SK-N-SH (cell line): ENCODE measurements at regions not wholly inside any gene's neighbourhood (a gene's known extent, or its start where the extent isn't known, plus 50 kb on each side); places are given as distances from the start of the nearest gene placed in this dataset.
"Not testable (repeated sequence)": the region's sequence is repeated elsewhere in the genome, so short reads cannot be mapped to it uniquely, and the experiment has no call there.

Experiments used
- CTCF ChIA-PET: fragments of 300-600, 350-600 bp; formaldehyde crosslinking; extraction: SDS; loops from one replicate; lab custom pipeline; 2021; lab: Yijun Ruan, JAX
- POLR2A ChIA-PET: fragments of 350-600 bp; sonication (Branson Sonifier 250); formaldehyde crosslinking; extraction: SDS; loops from one replicate; lab custom pipeline; 2020; ENCODE audit warnings: antibody characterized with exemption, inconsistent platforms; lab: Yijun Ruan, JAX
- DNase-seq: peaks from one replicate; pipeline ENCODE4 v3.0.0; 2012
- H2AFZ ChIP-seq: fragments of 200-600 bp; sonication (generic); 2 replicates; pipeline ENCODE4 v1.8.1; 2016; ENCODE audit warnings: antibody characterized with exemption, mild to moderate bottlenecking, low read depth
- H3F3A ChIP-seq: fragments of 200-600 bp; sonication (generic); replicated peaks from 2 replicates; pipeline ENCODE3; 2016; ENCODE audit warnings: antibody characterized with exemption, mild to moderate bottlenecking; ENCODE audit not compliant: insufficient read depth
- H3K27ac ChIP-seq, 2 experiments: fragments of 200-500 bp in 1 of 2; fragments of 200-600 bp in 1 of 2; sonication (Bioruptor generic) in 1 of 2; sonication (generic), shearing (Covaris generic) in 1 of 2; 2 replicates each; pipeline versions ENCODE4 v1.5.1 to v1.6.1; 2014 to 2016; ENCODE audit warnings: low read depth in 2 of 2, inconsistent platforms in 1 of 2, low read length in 1 of 2, mild to moderate bottlenecking in 1 of 2, mixed read lengths in 1 of 2
- H3K27me3 ChIP-seq: fragments of 200-600 bp; sonication (generic), shearing (Covaris generic); 2 replicates; pipeline ENCODE4 v1.6.1; 2016; ENCODE audit warnings: mixed run types; ENCODE audit not compliant: insufficient read depth
- H3K36me3 ChIP-seq, 2 experiments: fragments of 200-500 bp in 1 of 2; fragments of 200-600 bp in 1 of 2; sonication (Bioruptor generic) in 1 of 2; sonication (generic) in 1 of 2; replicated peaks in 1 of 2; 2 replicates each; pipeline versions ENCODE3 to v1.5.1; 2014 to 2016; ENCODE audit warnings: low read length in 1 of 2, mild to moderate bottlenecking in 1 of 2; ENCODE audit not compliant: insufficient read depth in 2 of 2, control insufficient read depth in 1 of 2
- H3K4me1 ChIP-seq, 2 experiments: fragments of 200-500 bp in 1 of 2; fragments of 200-600 bp in 1 of 2; sonication (Bioruptor generic) in 1 of 2; sonication (generic), shearing (Covaris generic) in 1 of 2; 2 replicates each; pipeline versions ENCODE4 v1.5.1 to v1.6.1; 2014 to 2016; ENCODE audit warnings: low read depth in 1 of 2, low read length in 1 of 2, mixed run types in 1 of 2; ENCODE audit not compliant: insufficient read depth in 2 of 2, control insufficient read depth in 1 of 2
- H3K4me2 ChIP-seq: fragments of 200-600 bp; sonication (generic), shearing (Covaris generic); 2 replicates; pipeline ENCODE4 v1.6.1; 2017; ENCODE audit warnings: mixed run types
- H3K4me3 ChIP-seq, 2 experiments: fragments of 200-500 bp in 1 of 2; fragments of 200-600 bp in 1 of 2; sonication (Bioruptor generic) in 1 of 2; sonication (generic), shearing (Covaris generic) in 1 of 2; 2 replicates each; pipeline versions ENCODE4 v1.5.1 to v1.8.1; 2014 to 2016; ENCODE audit warnings: low read depth in 2 of 2, inconsistent platforms in 1 of 2, low read length in 1 of 2, mild to moderate bottlenecking in 1 of 2, mixed read lengths in 1 of 2, moderate library complexity in 1 of 2
- H3K79me2 ChIP-seq: fragments of 200-600 bp; sonication (generic); 2 replicates; pipeline ENCODE4 v1.8.1; 2017; ENCODE audit warnings: mild to moderate bottlenecking; ENCODE audit not compliant: insufficient read depth
- H3K9ac ChIP-seq: fragments of 200-600 bp; sonication (generic); 2 replicates; pipeline ENCODE4 v1.6.1; 2017; ENCODE audit warnings: mixed run types
- H3K9me2 ChIP-seq: fragments of 200-600 bp; sonication (generic); 2 replicates; pipeline ENCODE4 v1.6.1; 2017; ENCODE audit warnings: mixed run types
- H3K9me3 ChIP-seq: fragments of 200-600 bp; sonication (generic); 2 replicates; pipeline ENCODE4 v1.6.1; 2017; ENCODE audit warnings: mixed run types, mild to moderate bottlenecking, moderate library complexity
- H4K20me1 ChIP-seq: fragments of 200-600 bp; sonication (generic); 2 replicates; pipeline ENCODE4 v1.6.1; 2017; ENCODE audit warnings: mild to moderate bottlenecking, mixed run types; ENCODE audit not compliant: insufficient read depth
- CHD2 ChIP-seq: fragments of 150-350 bp; IDR thresholded peaks from 2 replicates; pipeline ENCODE4 v1.6.1; 2018; ENCODE audit warnings: low read length; ENCODE audit not compliant: partially characterized antibody
- ELF1 ChIP-seq: IDR thresholded peaks from 2 replicates; pipeline ENCODE4 v1.4.0; 2012
- EP300 ChIP-seq, 2 experiments: IDR thresholded peaks; 2 replicates each; pipeline versions ENCODE4 v1.4.0 to v1.6.1; 2012; ENCODE audit warnings: borderline replicate concordance in 1 of 2, low read depth in 1 of 2, low read length in 1 of 2
- EZH2phosphoT487 ChIP-seq: fragments of 200-600 bp; sonication (generic); IDR thresholded peaks from 2 replicates; pipeline ENCODE4 v1.6.1; 2017; ENCODE audit warnings: low read depth, mixed run types, mild to moderate bottlenecking, antibody characterized with exemption, moderate library complexity, borderline replicate concordance
- FOXM1 ChIP-seq: IDR thresholded peaks from 2 replicates; pipeline ENCODE4 v1.4.0; 2012; ENCODE audit warnings: low read depth, mild to moderate bottlenecking
- GABPA ChIP-seq: IDR thresholded peaks from 2 replicates; pipeline ENCODE4 v1.4.0; 2012; ENCODE audit warnings: low read depth, mild to moderate bottlenecking
- GATA2 ChIP-seq: sonication (generic); formaldehyde crosslinking; IDR thresholded peaks from 2 replicates; pipeline ENCODE4 v1.5.0; 2020; ENCODE audit warnings: mild to moderate bottlenecking, missing genetic modification reagents
- MXI1 ChIP-seq: IDR thresholded peaks from 2 replicates; pipeline ENCODE4 v1.6.1; 2012; ENCODE audit warnings: mild to moderate bottlenecking, low read depth, low read length, improper control_type of control experiment
- RCOR1 ChIP-seq: fragments of 150-350 bp; IDR thresholded peaks from 2 replicates; pipeline ENCODE4 v1.6.1; 2017; ENCODE audit warnings: antibody characterized with exemption, low read length
- RFX5 ChIP-seq: IDR thresholded peaks from 2 replicates; pipeline ENCODE4 v1.6.1; 2012; ENCODE audit warnings: mild to moderate bottlenecking, improper control_type of control experiment, low read length
- RXRA ChIP-seq: IDR thresholded peaks from 2 replicates; pipeline ENCODE4 v1.4.0; 2012; ENCODE audit warnings: low read depth, mild to moderate bottlenecking, borderline replicate concordance
- TEAD4 ChIP-seq: IDR thresholded peaks from 2 replicates; pipeline ENCODE4 v1.4.0; 2012; ENCODE audit warnings: mild to moderate bottlenecking, borderline replicate concordance; ENCODE audit not compliant: insufficient read depth
- WGBS: methylation state at CpG from one replicate; pipeline ENCODE4 v1.1.6; 2017; ENCODE audit warnings: low lambda C conversion rate; 5-methylcytosine and 5-hydroxymethylcytosine counted together
- TF ChIP-seq, protein P1 (sequence below): fragments of 150-350 bp; IDR thresholded peaks from 2 replicates; pipeline ENCODE4 v1.6.1; 2017; ENCODE audit warnings: antibody characterized with exemption, low read length, low read depth, borderline replicate concordance
- TF ChIP-seq, protein P2 (sequence below): IDR thresholded peaks from 2 replicates; pipeline ENCODE4 v1.6.1; 2012; ENCODE audit warnings: mild to moderate bottlenecking, low read depth, low read length, moderate library complexity
- TF ChIP-seq, protein P3 (sequence below): fragments of 150-350 bp; IDR thresholded peaks from 2 replicates; pipeline ENCODE4 v1.6.1; 2016; ENCODE audit warnings: mild to moderate bottlenecking, low read depth, low read length

DNA sequence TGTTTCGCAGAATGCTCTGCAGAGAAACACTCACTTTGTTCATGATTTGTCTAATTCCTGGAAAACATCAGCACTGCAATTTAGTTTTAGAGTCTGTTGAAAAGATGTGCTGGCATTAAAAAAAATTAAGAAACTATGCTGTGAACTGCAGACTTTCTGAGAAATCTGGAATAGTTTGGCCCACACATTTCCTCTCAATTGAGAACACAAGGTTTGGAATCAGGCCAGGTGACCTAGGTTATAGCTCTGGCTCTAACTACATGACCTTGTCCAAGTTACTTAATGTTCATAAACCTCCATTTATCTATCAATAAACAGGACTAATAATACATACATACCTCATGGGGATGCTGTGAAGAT is 61.4 kb upstream of the ENPEP start:
- H3K27me3 ChIP-seq, result no peaks in the 10 kb centered on the region
- no peaks in the 10 kb centered on the region for H3K36me3 ChIP-seq
- TF ChIP-seq RCOR1, result no peak
- TF ChIP-seq, all 33 proteins: peak for 0
- H3K27ac ChIP-seq, result no peak overlapping the region
- no peaks in the 10 kb centered on the region for H3K9me3 ChIP-seq
- H3F3A ChIP-seq, result no peaks in the 10 kb centered on the region
- no peak overlapping the region for H3K4me3 ChIP-seq
- H3K79me2 ChIP-seq, result no peaks in the 10 kb centered on the region
- ChIA-PET POLR2A (no interaction called here), CTCF (no interaction called here)
- no peaks in the 10 kb centered on the region for H3K9me2 ChIP-seq
- no peak overlapping the region for H3K9ac ChIP-seq
- H2AFZ ChIP-seq, result no peak overlapping the region
- no peaks in the 10 kb centered on the region; a peak in 1 of 4 replicates for H3K4me1 ChIP-seq
- DNase-seq, result no peak
- WGBS, result 42% methylated on average over 1 of the region's 1 CpG
- no peak overlapping the region for H3K4me2 ChIP-seq
- H4K20me1 ChIP-seq, result no peaks in the 10 kb centered on the region

DNA sequence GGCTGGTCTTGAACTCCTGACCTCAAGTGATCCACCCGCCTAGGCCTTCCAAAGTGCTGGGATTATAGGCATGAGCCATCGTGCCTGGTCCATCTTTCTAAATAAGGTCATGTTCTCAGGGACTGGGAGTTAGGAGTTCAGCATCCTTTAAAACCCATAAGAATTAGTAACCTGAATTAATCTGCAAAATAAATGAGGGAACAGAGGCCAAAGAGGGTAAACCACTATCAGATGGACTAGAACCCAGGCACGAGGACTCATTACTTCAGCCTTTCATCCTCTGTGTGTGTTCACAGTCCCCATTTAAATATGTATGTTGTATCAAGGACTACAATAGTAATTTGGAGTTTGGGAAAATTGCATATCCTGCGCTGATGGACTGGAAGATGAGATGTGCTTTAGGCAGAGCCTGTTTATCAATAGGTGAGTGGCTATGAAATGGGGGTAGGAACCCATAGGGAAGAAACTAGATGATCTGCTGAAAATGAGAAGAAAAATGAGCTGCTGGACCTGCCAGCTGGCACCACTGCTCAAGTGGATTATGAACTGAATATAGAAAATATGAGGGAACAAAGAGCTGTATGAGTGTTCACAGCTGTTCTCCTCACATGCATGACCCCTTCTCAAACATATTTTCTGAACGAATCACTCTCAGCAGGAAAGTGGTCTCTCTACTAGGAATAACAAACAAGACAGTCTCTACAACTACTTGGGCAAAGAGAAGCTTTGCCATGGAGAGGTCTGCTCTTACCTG is 62.0 kb upstream of the ENPEP start:
- H3K79me2 ChIP-seq, H3K27ac ChIP-seq, H2AFZ ChIP-seq, H3F3A ChIP-seq, H3K4me3 ChIP-seq, H4K20me1 ChIP-seq, H3K4me1 ChIP-seq, H3K27me3 ChIP-seq, CTCF ChIA-PET, POLR2A ChIA-PET, H3K9me2 ChIP-seq, H3K9ac ChIP-seq, DNase-seq, H3K36me3 ChIP-seq, H3K4me2 ChIP-seq, H3K9me3 ChIP-seq: not testable (repeated sequence)
- WGBS, result 33% methylated on average over 5 of the region's 5 CpGs

DNA sequence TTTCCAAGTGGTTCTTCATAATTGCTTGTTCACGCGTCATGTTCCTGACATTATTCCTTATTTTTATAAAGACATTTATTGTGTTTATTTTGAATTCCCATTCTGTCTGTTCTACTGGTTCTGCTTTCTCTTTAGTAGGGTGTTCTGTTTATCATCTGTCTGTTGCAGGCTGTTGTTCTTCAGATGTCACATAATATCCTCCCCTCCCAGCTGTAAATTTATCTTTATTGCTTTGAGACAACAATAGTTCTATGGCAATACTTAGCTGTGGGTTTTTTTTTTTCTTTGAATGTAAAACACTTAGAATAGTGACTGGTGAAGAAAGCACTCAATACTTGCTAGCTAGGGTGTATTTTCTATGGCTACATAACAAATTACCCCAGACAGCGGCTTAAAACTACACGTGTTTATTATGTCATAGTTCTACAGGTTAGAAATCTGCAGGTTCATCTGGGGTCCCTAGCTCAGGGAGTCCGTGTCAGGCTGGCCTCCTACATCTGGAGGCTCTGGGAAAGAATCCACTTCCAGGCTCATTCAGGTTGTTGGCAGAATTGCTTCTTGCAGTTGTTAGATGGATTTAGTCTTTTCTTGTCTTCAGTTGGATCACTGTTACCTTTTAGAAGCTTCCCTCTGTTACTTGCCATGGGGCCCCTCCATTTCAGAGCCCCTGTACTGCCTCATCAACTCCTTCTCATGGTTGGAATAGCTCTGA is 63.4 kb upstream of the ENPEP start:
- no peak overlapping the region for H3K9ac ChIP-seq
- no peaks in the 10 kb centered on the region; a peak in 1 of 4 replicates for H3K4me1 ChIP-seq
- H2AFZ ChIP-seq, result no peak overlapping the region
- no peak overlapping the region for H3K27ac ChIP-seq
- H3F3A ChIP-seq, result no peaks in the 10 kb centered on the region
- no peaks in the 10 kb centered on the region for H3K36me3 ChIP-seq
- H3K9me3 ChIP-seq, result no peaks in the 10 kb centered on the region
- peak; percentile 12 for DNase-seq
- ChIA-PET CTCF (interaction anchor here (0.7 kb wide), 1 partner anchor 407 kb away, joined by 3 read pairs; no protein-coding TSS in a partner anchor), POLR2A (no interaction called here)
- no peaks in the 10 kb centered on the region for H3K27me3 ChIP-seq
- no peaks in the 10 kb centered on the region for H3K79me2 ChIP-seq
- no peaks in the 10 kb centered on the region for H4K20me1 ChIP-seq
- H3K4me3 ChIP-seq, result no peak overlapping the region
- no peaks in the 10 kb centered on the region for H3K9me2 ChIP-seq
- 36% methylated on average over 5 of the region's 5 CpGs for WGBS
- TF ChIP-seq, protein P1, sequence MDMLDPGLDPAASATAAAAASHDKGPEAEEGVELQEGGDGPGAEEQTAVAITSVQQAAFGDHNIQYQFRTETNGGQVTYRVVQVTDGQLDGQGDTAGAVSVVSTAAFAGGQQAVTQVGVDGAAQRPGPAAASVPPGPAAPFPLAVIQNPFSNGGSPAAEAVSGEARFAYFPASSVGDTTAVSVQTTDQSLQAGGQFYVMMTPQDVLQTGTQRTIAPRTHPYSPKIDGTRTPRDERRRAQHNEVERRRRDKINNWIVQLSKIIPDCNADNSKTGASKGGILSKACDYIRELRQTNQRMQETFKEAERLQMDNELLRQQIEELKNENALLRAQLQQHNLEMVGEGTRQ, result no peak
- TF ChIP-seq EZH2phosphoT487, result no peak
- TF ChIP-seq, protein P2, sequence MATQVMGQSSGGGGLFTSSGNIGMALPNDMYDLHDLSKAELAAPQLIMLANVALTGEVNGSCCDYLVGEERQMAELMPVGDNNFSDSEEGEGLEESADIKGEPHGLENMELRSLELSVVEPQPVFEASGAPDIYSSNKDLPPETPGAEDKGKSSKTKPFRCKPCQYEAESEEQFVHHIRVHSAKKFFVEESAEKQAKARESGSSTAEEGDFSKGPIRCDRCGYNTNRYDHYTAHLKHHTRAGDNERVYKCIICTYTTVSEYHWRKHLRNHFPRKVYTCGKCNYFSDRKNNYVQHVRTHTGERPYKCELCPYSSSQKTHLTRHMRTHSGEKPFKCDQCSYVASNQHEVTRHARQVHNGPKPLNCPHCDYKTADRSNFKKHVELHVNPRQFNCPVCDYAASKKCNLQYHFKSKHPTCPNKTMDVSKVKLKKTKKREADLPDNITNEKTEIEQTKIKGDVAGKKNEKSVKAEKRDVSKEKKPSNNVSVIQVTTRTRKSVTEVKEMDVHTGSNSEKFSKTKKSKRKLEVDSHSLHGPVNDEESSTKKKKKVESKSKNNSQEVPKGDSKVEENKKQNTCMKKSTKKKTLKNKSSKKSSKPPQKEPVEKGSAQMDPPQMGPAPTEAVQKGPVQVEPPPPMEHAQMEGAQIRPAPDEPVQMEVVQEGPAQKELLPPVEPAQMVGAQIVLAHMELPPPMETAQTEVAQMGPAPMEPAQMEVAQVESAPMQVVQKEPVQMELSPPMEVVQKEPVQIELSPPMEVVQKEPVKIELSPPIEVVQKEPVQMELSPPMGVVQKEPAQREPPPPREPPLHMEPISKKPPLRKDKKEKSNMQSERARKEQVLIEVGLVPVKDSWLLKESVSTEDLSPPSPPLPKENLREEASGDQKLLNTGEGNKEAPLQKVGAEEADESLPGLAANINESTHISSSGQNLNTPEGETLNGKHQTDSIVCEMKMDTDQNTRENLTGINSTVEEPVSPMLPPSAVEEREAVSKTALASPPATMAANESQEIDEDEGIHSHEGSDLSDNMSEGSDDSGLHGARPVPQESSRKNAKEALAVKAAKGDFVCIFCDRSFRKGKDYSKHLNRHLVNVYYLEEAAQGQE, result no peak
- no peak for TF ChIP-seq CHD2
- TF ChIP-seq RFX5, result no peak
- TF ChIP-seq GABPA, result no peak
- no peak for TF ChIP-seq FOXM1
- TF ChIP-seq ELF1, result no peak
- TF ChIP-seq EP300 (IDR thresholded peaks at IDR 0.05; ENCODE audit: borderline replicate concordance in 1 of 2, low read depth in 1 of 2, low read length in 1 of 2), result no peak
- no peak for TF ChIP-seq TEAD4
- TF ChIP-seq RXRA, result no peak
- TF ChIP-seq MXI1, result no peak
- TF ChIP-seq, protein P3, sequence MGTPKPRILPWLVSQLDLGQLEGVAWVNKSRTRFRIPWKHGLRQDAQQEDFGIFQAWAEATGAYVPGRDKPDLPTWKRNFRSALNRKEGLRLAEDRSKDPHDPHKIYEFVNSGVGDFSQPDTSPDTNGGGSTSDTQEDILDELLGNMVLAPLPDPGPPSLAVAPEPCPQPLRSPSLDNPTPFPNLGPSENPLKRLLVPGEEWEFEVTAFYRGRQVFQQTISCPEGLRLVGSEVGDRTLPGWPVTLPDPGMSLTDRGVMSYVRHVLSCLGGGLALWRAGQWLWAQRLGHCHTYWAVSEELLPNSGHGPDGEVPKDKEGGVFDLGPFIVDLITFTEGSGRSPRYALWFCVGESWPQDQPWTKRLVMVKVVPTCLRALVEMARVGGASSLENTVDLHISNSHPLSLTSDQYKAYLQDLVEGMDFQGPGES, result no peak
- no peak for TF ChIP-seq GATA2 (CRISPR knock-in tag)
- no peak overlapping the region for H3K4me2 ChIP-seq
